Liver (tissue), 8 donors: ENCODE measurements at regions not wholly inside any gene's neighbourhood (a gene's known extent, or its start where the extent isn't known, plus 50 kb on each side); places are given as distances from the start of the nearest gene placed in this dataset.
"Not testable (repeated sequence)": the region's sequence is repeated elsewhere in the genome, so short reads cannot be mapped to it uniquely, and the experiment has no call there.

ENCODE experiments used
- DNase-seq: peaks from one replicate; pipeline ENCODE4 v3.0.0-alpha.2; 2017; ENCODE audit warnings: low spot score
- H3K27ac ChIP-seq, 2 donors: one replicate each; pipeline ENCODE4 v1.7.0; 2013; ENCODE audit warnings: inconsistent platforms in 2 of 2, low read length in 2 of 2, control low read depth in 1 of 2, low read depth in 1 of 2, mild to moderate bottlenecking in 1 of 2
- H3K27me3 ChIP-seq, 4 donors: one replicate each; pipeline versions ENCODE4 v1.6.1 to v1.7.0; 2013; ENCODE audit warnings: low read length in 3 of 4, inconsistent platforms in 1 of 4, mild to moderate bottlenecking in 1 of 4, moderate library complexity in 1 of 4; ENCODE audit not compliant: control insufficient read depth in 4 of 4, insufficient read depth in 4 of 4
- H3K36me3 ChIP-seq, 4 donors: one replicate each; pipeline versions ENCODE4 v1.6.1 to v1.7.0; 2013; ENCODE audit warnings: low read length in 3 of 4, mild to moderate bottlenecking in 3 of 4, low read depth in 1 of 4, moderate library complexity in 1 of 4; ENCODE audit not compliant: control insufficient read depth in 4 of 4, insufficient read depth in 3 of 4
- H3K4me1 ChIP-seq, 4 donors: one replicate each; pipeline versions ENCODE4 v1.6.1 to v1.7.0; 2013; ENCODE audit warnings: low read length in 3 of 4, mild to moderate bottlenecking in 3 of 4, moderate library complexity in 1 of 4; ENCODE audit not compliant: control insufficient read depth in 4 of 4, insufficient read depth in 4 of 4
- H3K4me3 ChIP-seq, 3 donors: one replicate each; pipeline versions ENCODE4 v1.6.1 to v1.7.0; 2013; ENCODE audit warnings: low read length in 3 of 3, control low read depth in 1 of 3, low read depth in 1 of 3, mild to moderate bottlenecking in 1 of 3
- H3K9ac ChIP-seq, 2 donors: one replicate each; pipeline ENCODE4 v1.7.0; 2013; ENCODE audit warnings: low read length in 2 of 2, mild to moderate bottlenecking in 2 of 2, moderate library complexity in 2 of 2, control low read depth in 1 of 2, low read depth in 1 of 2
- H3K9me3 ChIP-seq, 4 donors: one replicate each; pipeline versions ENCODE4 v1.6.1 to v1.7.0; 2013; ENCODE audit warnings: low read length in 3 of 4; ENCODE audit not compliant: control insufficient read depth in 4 of 4
- FOXA1 ChIP-seq: IDR thresholded peaks from 2 replicates; pipeline ENCODE4 v1.6.1; 2016; ENCODE audit warnings: antibody characterized with exemption
- FOXA2 ChIP-seq: IDR thresholded peaks from 2 replicates; pipeline ENCODE4 v1.6.1; 2016; ENCODE audit warnings: antibody characterized with exemption
- GABPA ChIP-seq, 2 donors: IDR thresholded peaks in 1 of 2; conservative IDR thresholded peaks in 1 of 2; 2 replicates each; pipeline ENCODE4 v1.6.1; 2016; ENCODE audit warnings: antibody characterized with exemption in 2 of 2, mild to moderate bottlenecking in 1 of 2, moderate library complexity in 1 of 2
- HNF4A ChIP-seq, 2 donors: conservative IDR thresholded peaks; 2 replicates each; pipeline ENCODE4 v1.6.1; 2016; ENCODE audit warnings: antibody characterized with exemption in 2 of 2, mild to moderate bottlenecking in 2 of 2
- HNF4G ChIP-seq: IDR thresholded peaks from 2 replicates; pipeline ENCODE4 v1.6.1; 2016; ENCODE audit warnings: antibody characterized with exemption
- JUND ChIP-seq, 2 donors: IDR thresholded peaks; 2 replicates each; pipeline ENCODE4 v1.6.1; 2016; ENCODE audit warnings: antibody characterized with exemption in 2 of 2
- NR2F2 ChIP-seq: IDR thresholded peaks from 2 replicates; pipeline ENCODE4 v1.6.1; 2016; ENCODE audit warnings: antibody characterized with exemption
- RAD21 ChIP-seq, 2 donors: IDR thresholded peaks; 2 replicates each; pipeline ENCODE4 v1.6.1; 2016; ENCODE audit warnings: antibody characterized with exemption in 2 of 2, mild to moderate bottlenecking in 2 of 2
- RXRA ChIP-seq, 2 donors: IDR thresholded peaks; 2 replicates each; pipeline ENCODE4 v1.6.1; 2017 to 2018; ENCODE audit warnings: antibody characterized with exemption in 2 of 2, mild to moderate bottlenecking in 1 of 2
- SP1 ChIP-seq: IDR thresholded peaks from 2 replicates; pipeline ENCODE4 v1.6.1; 2018; ENCODE audit warnings: antibody characterized with exemption, mild to moderate bottlenecking
- TAF1 ChIP-seq: conservative IDR thresholded peaks from 2 replicates; pipeline ENCODE4 v1.6.1; 2016; ENCODE audit warnings: antibody characterized with exemption, mild to moderate bottlenecking
- YY1 ChIP-seq: IDR thresholded peaks from 2 replicates; pipeline ENCODE4 v1.6.1; 2016; ENCODE audit warnings: antibody characterized with exemption, mild to moderate bottlenecking
- WGBS: extraction: QIAGEN DNeasy Blood & Tissue Kit; methylation state at CpG from one replicate; pipeline ENCODE4 v1.1.7; 2013; 5-methylcytosine and 5-hydroxymethylcytosine counted together
- TF ChIP-seq, protein P1 (sequence below): IDR thresholded peaks from 2 replicates; pipeline ENCODE4 v1.6.1; 2016; ENCODE audit warnings: antibody characterized with exemption, mild to moderate bottlenecking
- TF ChIP-seq, protein P2 (sequence below): fragments of 150-350 bp; IDR thresholded peaks from 2 replicates; pipeline ENCODE4 v1.5.1; 2017; ENCODE audit warnings: improper control_type of control experiment, low read depth, low read length; ENCODE audit not compliant: missing input control
- TF ChIP-seq, protein P3 (sequence below): IDR thresholded peaks from 2 replicates; pipeline ENCODE4 v1.6.1; 2016; ENCODE audit warnings: antibody characterized with exemption
- TF ChIP-seq, protein P4 (sequence below): IDR thresholded peaks from 2 replicates; pipeline ENCODE4 v1.6.1; 2016; ENCODE audit warnings: antibody characterized with exemption
- donor health status: healthy.
- donor health status: healthy.
- donor health status: healthy.
- donor health status: healthy.
- donor health status: healthy.

DNA sequence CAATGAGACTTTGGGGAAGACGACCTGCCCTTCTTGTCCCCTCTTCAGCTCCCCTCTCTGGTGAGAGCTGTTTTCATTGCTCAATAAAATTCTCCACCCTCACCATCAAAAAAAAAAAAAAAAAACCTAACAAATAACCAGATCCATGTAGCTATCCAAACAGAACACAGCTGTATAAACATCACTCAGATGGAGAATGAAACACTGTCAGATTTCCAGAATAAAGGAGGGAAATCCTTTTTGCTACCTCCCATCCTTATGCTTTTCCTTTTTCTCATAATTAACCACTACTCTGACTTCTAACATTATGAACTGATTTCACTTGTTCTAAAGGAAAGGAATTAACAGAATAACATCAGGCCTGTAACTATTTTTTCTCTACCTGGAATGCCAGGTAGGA is 155.6 kb downstream of the PPP4R3C start:
- TF ChIP-seq, protein P1, sequence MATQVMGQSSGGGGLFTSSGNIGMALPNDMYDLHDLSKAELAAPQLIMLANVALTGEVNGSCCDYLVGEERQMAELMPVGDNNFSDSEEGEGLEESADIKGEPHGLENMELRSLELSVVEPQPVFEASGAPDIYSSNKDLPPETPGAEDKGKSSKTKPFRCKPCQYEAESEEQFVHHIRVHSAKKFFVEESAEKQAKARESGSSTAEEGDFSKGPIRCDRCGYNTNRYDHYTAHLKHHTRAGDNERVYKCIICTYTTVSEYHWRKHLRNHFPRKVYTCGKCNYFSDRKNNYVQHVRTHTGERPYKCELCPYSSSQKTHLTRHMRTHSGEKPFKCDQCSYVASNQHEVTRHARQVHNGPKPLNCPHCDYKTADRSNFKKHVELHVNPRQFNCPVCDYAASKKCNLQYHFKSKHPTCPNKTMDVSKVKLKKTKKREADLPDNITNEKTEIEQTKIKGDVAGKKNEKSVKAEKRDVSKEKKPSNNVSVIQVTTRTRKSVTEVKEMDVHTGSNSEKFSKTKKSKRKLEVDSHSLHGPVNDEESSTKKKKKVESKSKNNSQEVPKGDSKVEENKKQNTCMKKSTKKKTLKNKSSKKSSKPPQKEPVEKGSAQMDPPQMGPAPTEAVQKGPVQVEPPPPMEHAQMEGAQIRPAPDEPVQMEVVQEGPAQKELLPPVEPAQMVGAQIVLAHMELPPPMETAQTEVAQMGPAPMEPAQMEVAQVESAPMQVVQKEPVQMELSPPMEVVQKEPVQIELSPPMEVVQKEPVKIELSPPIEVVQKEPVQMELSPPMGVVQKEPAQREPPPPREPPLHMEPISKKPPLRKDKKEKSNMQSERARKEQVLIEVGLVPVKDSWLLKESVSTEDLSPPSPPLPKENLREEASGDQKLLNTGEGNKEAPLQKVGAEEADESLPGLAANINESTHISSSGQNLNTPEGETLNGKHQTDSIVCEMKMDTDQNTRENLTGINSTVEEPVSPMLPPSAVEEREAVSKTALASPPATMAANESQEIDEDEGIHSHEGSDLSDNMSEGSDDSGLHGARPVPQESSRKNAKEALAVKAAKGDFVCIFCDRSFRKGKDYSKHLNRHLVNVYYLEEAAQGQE: no peak
- TF ChIP-seq RAD21 (IDR thresholded peaks at IDR 0.05) (no peak), GABPA (IDR thresholded peaks at IDR 0.05 in 1 of 2, conservative IDR thresholded peaks at IDR 0.05 in 1 of 2) (no peak), RXRA (IDR thresholded peaks at IDR 0.05) (no peak)
- TF ChIP-seq, protein P2, sequence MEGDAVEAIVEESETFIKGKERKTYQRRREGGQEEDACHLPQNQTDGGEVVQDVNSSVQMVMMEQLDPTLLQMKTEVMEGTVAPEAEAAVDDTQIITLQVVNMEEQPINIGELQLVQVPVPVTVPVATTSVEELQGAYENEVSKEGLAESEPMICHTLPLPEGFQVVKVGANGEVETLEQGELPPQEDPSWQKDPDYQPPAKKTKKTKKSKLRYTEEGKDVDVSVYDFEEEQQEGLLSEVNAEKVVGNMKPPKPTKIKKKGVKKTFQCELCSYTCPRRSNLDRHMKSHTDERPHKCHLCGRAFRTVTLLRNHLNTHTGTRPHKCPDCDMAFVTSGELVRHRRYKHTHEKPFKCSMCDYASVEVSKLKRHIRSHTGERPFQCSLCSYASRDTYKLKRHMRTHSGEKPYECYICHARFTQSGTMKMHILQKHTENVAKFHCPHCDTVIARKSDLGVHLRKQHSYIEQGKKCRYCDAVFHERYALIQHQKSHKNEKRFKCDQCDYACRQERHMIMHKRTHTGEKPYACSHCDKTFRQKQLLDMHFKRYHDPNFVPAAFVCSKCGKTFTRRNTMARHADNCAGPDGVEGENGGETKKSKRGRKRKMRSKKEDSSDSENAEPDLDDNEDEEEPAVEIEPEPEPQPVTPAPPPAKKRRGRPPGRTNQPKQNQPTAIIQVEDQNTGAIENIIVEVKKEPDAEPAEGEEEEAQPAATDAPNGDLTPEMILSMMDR: no peak
- H3K9ac ChIP-seq: no peak overlapping the region

DNA sequence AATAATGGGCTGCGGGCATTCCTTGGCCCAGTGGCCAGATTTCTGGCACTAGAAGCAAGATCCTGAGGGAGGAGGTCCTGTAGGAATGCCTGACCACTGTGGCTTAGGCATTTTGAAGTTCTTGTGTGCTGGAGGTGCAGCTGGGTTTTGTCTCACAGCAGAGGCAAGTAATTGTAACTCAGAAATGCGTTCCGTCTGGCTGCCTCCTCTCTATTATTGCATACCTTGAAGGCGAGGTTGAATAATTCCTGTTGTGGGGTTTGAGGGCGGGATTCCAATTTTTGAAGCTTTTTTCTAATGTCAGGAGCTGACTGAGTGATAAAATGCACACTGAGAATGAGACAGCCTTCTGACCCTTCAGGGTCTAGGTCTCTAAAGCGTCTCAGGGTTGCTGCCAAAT is 170.6 kb downstream of the PPP4R3C start:
- not testable (repeated sequence) for H3K4me1 ChIP-seq, H3K9ac ChIP-seq, DNase-seq, H3K4me3 ChIP-seq, H3K27me3 ChIP-seq, H3K36me3 ChIP-seq, H3K9me3 ChIP-seq, H3K27ac ChIP-seq
- 67% methylated on average over 6 of the region's 6 CpGs for WGBS

More for the DNA sequence above, 155.6 kb downstream of the PPP4R3C start:
- DNase-seq: no peak
- no peaks in the 10 kb centered on the region for H3K4me1 ChIP-seq
- no peaks in the 10 kb centered on the region for H3K27me3 ChIP-seq
- H3K27ac ChIP-seq: no peak overlapping the region
- 59% methylated on average over 1 of the region's 1 CpG for WGBS
- H3K36me3 ChIP-seq: no peaks in the 10 kb centered on the region
- H3K4me3 ChIP-seq: no peak overlapping the region
- no peaks in the 10 kb centered on the region for H3K9me3 ChIP-seq

DNA sequence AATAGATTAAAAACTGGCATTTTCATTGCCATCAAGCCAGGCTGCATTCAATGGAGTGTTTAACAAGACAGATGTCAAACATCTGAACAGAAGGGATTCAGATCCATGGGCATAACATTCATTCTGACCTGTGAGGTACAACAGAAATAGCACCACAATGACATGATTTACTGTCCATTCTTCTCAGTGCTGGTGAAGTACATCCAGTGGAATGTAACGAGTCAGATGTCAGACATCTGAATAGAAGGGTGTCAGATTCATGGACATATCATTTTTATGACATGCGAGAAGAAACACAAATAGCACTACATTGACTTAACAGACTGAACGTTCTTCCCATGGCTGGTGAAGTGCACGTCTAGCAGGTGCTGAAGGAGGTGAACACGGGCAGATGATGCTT is 186.4 kb downstream of the PPP4R3C start:
- H3K4me1 ChIP-seq: no peaks in the 10 kb centered on the region
- 77% methylated on average over 5 of the region's 5 CpGs for WGBS
- TF ChIP-seq NR2F2 (no peak), TAF1 (no peak), JUND (IDR thresholded peaks at IDR 0.05) (no peak), RAD21 (IDR thresholded peaks at IDR 0.05) (no peak), HNF4A (conservative IDR thresholded peaks at IDR 0.05) (no peak), RXRA (IDR thresholded peaks at IDR 0.05) (no peak), HNF4G (no peak), FOXA1 (no peak), SP1 (no peak), FOXA2 (no peak), YY1 (no peak), GABPA (IDR thresholded peaks at IDR 0.05 in 1 of 2, conservative IDR thresholded peaks at IDR 0.05 in 1 of 2) (no peak)
- TF ChIP-seq, protein P1: no peak
- TF ChIP-seq, protein P3, sequence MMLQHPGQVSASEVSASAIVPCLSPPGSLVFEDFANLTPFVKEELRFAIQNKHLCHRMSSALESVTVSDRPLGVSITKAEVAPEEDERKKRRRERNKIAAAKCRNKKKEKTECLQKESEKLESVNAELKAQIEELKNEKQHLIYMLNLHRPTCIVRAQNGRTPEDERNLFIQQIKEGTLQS: no peak
- TF ChIP-seq, protein P2: no peak
- TF ChIP-seq, protein P4, sequence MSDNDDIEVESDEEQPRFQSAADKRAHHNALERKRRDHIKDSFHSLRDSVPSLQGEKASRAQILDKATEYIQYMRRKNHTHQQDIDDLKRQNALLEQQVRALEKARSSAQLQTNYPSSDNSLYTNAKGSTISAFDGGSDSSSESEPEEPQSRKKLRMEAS: no peak

More for the DNA sequence above, 186.4 kb downstream of the PPP4R3C start:
- DNase-seq: no peak
- H3K27me3 ChIP-seq: no peaks in the 10 kb centered on the region
- H3K36me3 ChIP-seq: no peaks in the 10 kb centered on the region
- no peaks in the 10 kb centered on the region for H3K9me3 ChIP-seq
- H3K9ac ChIP-seq: no peak overlapping the region
- no peak overlapping the region for H3K27ac ChIP-seq
- H3K4me3 ChIP-seq: no peak overlapping the region
